SU-DHL-6 (cell line): ENCODE measurements at regions not wholly inside any gene's neighbourhood (a gene's known extent, or its start where the extent isn't known, plus 50 kb on each side); places are given as distances from the start of the nearest gene placed in this dataset.

Source experiments
- EZH2phosphoT487 ChIP-seq: fragments of 200-600 bp; sonication (generic), shearing (Covaris generic); conservative IDR thresholded peaks from 2 replicates; pipeline ENCODE4 v1.6.1; 2018; ENCODE audit warnings: mild to moderate bottlenecking, antibody characterized with exemption, low read length, moderate library complexity, mixed read lengths
- TF ChIP-seq, protein P1 (sequence below): fragments of 200-600 bp; sonication (generic); IDR thresholded peaks from one replicate; pipeline ENCODE4 v1.5.1; 2017; ENCODE audit warnings: antibody characterized with exemption, mild to moderate bottlenecking, low read length, moderate library complexity; ENCODE audit not compliant: insufficient read depth, poor library complexity, severe bottlenecking

DNA sequence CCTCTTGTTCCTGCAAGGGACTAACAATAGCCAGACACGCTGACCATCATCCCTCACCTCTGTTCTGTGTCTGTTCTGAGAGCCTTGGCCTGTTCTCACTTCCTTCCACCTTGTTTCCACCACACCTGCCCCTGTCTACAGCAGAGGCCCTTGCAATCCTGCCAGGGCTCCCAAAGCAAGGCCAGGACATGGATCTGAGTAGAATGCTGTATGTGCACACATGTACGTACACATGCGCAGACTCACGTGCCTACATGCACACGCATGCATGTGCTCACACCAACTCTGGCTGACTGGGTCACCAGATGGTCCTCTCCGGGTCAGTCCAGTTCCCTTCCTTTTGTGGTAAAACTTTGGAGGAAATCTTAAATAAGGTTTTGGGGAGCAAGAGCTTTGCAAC, 133.0 kb upstream of the C14orf180 start:
- TF ChIP-seq, protein P1, sequence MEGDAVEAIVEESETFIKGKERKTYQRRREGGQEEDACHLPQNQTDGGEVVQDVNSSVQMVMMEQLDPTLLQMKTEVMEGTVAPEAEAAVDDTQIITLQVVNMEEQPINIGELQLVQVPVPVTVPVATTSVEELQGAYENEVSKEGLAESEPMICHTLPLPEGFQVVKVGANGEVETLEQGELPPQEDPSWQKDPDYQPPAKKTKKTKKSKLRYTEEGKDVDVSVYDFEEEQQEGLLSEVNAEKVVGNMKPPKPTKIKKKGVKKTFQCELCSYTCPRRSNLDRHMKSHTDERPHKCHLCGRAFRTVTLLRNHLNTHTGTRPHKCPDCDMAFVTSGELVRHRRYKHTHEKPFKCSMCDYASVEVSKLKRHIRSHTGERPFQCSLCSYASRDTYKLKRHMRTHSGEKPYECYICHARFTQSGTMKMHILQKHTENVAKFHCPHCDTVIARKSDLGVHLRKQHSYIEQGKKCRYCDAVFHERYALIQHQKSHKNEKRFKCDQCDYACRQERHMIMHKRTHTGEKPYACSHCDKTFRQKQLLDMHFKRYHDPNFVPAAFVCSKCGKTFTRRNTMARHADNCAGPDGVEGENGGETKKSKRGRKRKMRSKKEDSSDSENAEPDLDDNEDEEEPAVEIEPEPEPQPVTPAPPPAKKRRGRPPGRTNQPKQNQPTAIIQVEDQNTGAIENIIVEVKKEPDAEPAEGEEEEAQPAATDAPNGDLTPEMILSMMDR = no peak
- TF ChIP-seq EZH2phosphoT487 = no peak
